Activated naive CD8-positive, alpha-beta T cell treated with anti-CD3 and anti-CD28 coated beads, Interleukin-2, amount 50 U/mL, for 24 hours (primary cell): ENCODE measurements at regions not wholly inside any gene's neighbourhood (a gene's known extent, or its start where the extent isn't known, plus 50 kb on each side); places are given as distances from the start of the nearest gene placed in this dataset.

Source experiments
- ATAC-seq: fragments of 150-1000 bp; cut with Tn5 transposase; one replicate; pipeline ENCODE4 v1.10.0; 2021
- DNase-seq: peaks from one replicate; pipeline ENCODE4 v3.0.0; 2021
- H3K27ac Mint-ChIP-seq: one replicate; pipeline ENCODE4 v1.8.0; 2021; ENCODE audit warnings: mild to moderate bottlenecking, mixed read lengths
- H3K27me3 Mint-ChIP-seq: one replicate; pipeline ENCODE4 v1.8.0; 2021; ENCODE audit warnings: mixed read lengths
- H3K36me3 Mint-ChIP-seq: one replicate; pipeline ENCODE4 v1.8.0; 2021; ENCODE audit warnings: low read depth, mixed read lengths
- H3K4me1 Mint-ChIP-seq: one replicate; pipeline ENCODE4 v1.8.0; 2021; ENCODE audit warnings: mixed read lengths
- H3K4me3 Mint-ChIP-seq: one replicate; pipeline ENCODE4 v1.8.0; 2021; ENCODE audit warnings: mild to moderate bottlenecking, moderate library complexity, mixed read lengths
- H3K9me3 Mint-ChIP-seq: one replicate; pipeline ENCODE4 v1.8.0; 2021; ENCODE audit warnings: mixed read lengths

GRCh38 chr17:73819440-73820395, 175.5 kb upstream of the SDK2 start:
- Mint-ChIP-seq H3K27me3 (peaks cover 8% of the 10 kb centered on the region), H3K4me1 (peaks cover 13% of the 10 kb centered on the region), H3K9me3 (peaks cover 7% of the 10 kb centered on the region), H3K27ac (no peak overlapping the region), H3K36me3 (no peaks in the 10 kb centered on the region), H3K4me3 (no peak overlapping the region)
- ATAC-seq (peak; percentile 8), DNase-seq (no peak)

DNA sequence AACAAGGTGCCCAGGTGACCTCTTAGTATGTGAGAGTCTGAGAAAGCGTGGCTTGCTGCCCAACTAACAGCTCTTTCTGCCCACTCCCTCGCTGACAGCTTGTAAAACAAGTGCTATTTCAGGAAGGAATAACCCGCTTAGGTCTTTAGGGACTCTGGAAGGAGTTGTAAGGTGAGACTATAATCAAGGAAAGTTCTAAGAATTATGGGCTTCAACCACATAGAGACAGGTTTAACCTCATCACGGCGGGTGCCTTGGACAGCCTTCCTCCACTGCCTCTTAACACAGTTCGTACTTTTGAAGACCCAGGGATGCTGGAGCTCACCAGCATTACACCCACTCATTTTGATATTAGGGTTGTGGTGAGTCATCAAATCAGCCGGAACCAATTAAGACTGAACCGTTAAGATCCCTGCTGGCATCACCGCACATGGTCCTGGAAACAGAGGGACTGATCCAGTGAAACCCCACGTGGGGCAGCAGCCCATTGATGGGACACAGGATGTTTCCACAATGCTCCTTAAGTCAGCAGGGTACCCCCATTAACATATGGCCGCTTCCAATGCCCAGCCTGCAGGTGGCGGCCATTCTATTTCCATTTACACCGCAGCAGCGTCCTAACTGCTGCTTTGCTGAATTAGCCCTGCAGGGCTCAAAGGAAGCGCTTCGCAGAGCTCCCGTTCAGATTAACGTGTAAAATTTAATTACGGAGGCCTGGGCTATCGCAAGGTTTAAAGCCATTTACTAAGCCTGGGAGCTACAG, 176.6 kb upstream of the SDK2 start:
- ATAC-seq (no peak), DNase-seq (no peak)
- H3K9me3 Mint-ChIP-seq = peaks cover 7% of the 10 kb centered on the region
- H3K27me3 Mint-ChIP-seq = peaks cover 10% of the 10 kb centered on the region
- peaks cover 13% of the 10 kb centered on the region for H3K4me1 Mint-ChIP-seq
- H3K36me3 Mint-ChIP-seq = no peaks in the 10 kb centered on the region
- H3K27ac Mint-ChIP-seq = no peak overlapping the region
- H3K4me3 Mint-ChIP-seq = no peak overlapping the region

- Mint-ChIP-seq H3K4me3 (no peak overlapping the region), H3K9me3 (peaks cover 7% of the 10 kb centered on the region), H3K36me3 (no peaks in the 10 kb centered on the region), H3K27ac (no peak overlapping the region), H3K27me3 (peaks cover 10% of the 10 kb centered on the region), H3K4me1 (peaks cover 13% of the 10 kb centered on the region)
- ATAC-seq (no peak), DNase-seq (no peak)
Observed at GRCh38 chr17:73821665-73822064, 177.4 kb upstream of the SDK2 start.

DNA sequence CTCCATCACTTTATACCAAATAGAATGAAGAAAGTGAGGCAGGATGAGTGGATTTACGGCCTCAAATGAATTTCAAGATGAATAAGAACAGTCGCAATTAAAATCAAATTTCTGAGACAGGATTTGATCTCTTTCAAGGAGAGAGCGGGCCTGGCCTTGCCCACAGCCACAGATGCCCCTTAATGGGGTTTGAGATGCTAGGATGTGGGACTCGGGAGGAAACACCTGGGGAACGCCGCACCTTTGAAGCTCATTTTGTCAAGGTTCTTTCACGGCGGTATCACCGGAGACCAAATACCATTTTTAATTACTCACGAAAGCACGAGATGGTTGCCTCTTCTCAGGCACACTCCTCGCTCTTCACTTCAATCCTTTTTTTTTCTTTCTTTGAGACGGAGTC, 178.1 kb upstream of the SDK2 start:
- peaks cover 15% of the 10 kb centered on the region for H3K4me1 Mint-ChIP-seq
- peaks cover 10% of the 10 kb centered on the region for H3K27me3 Mint-ChIP-seq
- no peaks in the 10 kb centered on the region for H3K36me3 Mint-ChIP-seq
- no peak overlapping the region for H3K4me3 Mint-ChIP-seq
- H3K9me3 Mint-ChIP-seq = peaks cover 7% of the 10 kb centered on the region
- H3K27ac Mint-ChIP-seq = no peak overlapping the region
- DNase-seq = no peak
- ATAC-seq = no peak

- ATAC-seq (no peak), DNase-seq (no peak)
- peaks cover 3% of the 10 kb centered on the region for H3K9me3 Mint-ChIP-seq
- no peaks in the 10 kb centered on the region for H3K36me3 Mint-ChIP-seq
- H3K4me1 Mint-ChIP-seq = peaks cover 21% of the 10 kb centered on the region
- H3K4me3 Mint-ChIP-seq = no peak overlapping the region
- peaks cover 10% of the 10 kb centered on the region for H3K27me3 Mint-ChIP-seq
- H3K27ac Mint-ChIP-seq = no peak overlapping the region
Observed at GRCh38 chr17:73823684-73824083, 179.4 kb upstream of the SDK2 start.

DNA sequence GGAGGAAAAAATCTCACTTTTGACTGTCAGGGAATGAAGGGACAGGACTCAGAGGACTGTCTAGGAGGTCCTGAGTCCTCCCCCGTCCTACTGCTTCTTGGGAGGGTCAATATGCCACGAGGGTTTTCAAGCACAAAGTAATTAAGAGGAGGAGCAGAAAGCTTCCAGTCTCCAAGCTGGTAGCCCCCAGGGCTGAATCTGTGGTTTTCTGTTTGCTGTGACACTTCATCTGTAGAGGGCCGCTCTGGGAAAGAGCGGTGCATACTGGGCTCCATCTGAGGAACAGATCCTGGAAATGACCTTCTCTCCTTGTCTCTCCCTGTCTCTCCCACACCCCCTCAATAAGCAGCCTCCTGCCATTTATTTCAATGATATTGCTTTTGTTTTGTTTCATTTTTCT, 180.1 kb upstream of the SDK2 start:
- Mint-ChIP-seq H3K4me3 (no peak overlapping the region), H3K4me1 (peaks cover 21% of the 10 kb centered on the region), H3K9me3 (no peaks in the 10 kb centered on the region), H3K27me3 (peaks cover 10% of the 10 kb centered on the region), H3K36me3 (no peaks in the 10 kb centered on the region), H3K27ac (no peak overlapping the region)
- no peak for ATAC-seq
- no peak for DNase-seq

GRCh38 chr17:73826181-73826871, 182.1 kb upstream of the SDK2 start:
- Mint-ChIP-seq H3K27ac (no peak overlapping the region), H3K27me3 (peaks cover 10% of the 10 kb centered on the region), H3K36me3 (no peaks in the 10 kb centered on the region), H3K4me3 (no peak overlapping the region), H3K4me1 (peaks cover 21% of the 10 kb centered on the region), H3K9me3 (no peaks in the 10 kb centered on the region)
- no peak for DNase-seq
- no peak for ATAC-seq

DNA sequence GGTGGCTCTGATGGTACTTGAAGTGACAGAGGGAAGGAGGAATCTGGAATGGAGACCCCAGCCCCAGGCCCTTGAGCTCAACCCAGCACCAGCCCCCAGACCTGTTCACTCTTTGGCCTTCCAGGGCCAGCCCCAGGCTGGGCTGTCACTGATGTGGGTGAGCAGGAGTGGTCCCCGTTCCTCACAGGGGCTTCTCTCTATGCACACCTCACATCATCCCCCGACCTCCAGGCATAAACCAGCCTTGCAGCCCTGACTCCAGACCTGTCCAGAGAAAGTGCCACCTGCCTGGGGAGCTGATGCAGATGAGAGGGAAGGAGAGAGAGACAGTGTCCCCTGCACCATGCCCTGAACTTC, 182.6 kb upstream of the SDK2 start:
- Mint-ChIP-seq H3K27me3 (peaks cover 7% of the 10 kb centered on the region), H3K27ac (no peak overlapping the region), H3K9me3 (no peaks in the 10 kb centered on the region), H3K4me3 (no peak overlapping the region), H3K36me3 (no peaks in the 10 kb centered on the region), H3K4me1 (peaks cover 21% of the 10 kb centered on the region)
- no peak for DNase-seq
- ATAC-seq = no peak

DNA sequence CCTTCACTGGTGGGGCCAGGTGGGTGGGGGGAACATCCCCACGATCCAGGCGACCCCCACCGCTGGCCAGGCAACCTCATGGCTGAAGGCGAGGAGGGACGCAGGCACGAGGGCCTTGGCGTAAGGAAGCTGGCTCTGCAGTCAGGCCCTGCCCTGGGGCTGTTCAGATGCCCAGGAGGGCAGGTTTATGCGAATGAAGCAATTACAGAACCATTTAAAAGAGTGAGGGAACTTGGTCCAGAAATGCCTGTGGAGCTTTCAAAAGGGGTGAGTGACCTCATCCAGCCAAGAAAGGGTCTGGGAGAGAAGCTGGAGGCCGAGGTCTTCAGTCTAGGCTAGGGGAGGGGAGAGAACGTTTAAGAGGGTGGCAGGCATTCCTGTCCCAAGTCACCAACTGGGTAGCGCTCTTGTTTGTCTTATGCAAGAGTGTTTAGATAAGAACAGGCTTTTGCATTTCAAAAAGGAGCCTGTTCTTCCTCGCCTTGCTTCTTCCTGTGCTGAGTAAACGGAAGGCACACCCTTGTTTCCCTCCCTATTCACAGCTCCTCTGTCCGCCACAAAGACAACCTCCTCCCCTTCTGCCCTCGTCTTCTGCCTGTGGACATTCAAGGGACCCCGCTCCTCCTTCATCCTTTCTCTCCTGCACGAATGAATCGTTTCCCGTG, 183.5 kb upstream of the SDK2 start:
- DNase-seq (no peak), ATAC-seq (no peak)
- Mint-ChIP-seq H3K27ac (peak overlapping the region; percentile 39), H3K36me3 (no peaks in the 10 kb centered on the region), H3K9me3 (no peaks in the 10 kb centered on the region), H3K4me1 (peaks cover 19% of the 10 kb centered on the region), H3K27me3 (peaks cover 2% of the 10 kb centered on the region), H3K4me3 (no peak overlapping the region)

DNA sequence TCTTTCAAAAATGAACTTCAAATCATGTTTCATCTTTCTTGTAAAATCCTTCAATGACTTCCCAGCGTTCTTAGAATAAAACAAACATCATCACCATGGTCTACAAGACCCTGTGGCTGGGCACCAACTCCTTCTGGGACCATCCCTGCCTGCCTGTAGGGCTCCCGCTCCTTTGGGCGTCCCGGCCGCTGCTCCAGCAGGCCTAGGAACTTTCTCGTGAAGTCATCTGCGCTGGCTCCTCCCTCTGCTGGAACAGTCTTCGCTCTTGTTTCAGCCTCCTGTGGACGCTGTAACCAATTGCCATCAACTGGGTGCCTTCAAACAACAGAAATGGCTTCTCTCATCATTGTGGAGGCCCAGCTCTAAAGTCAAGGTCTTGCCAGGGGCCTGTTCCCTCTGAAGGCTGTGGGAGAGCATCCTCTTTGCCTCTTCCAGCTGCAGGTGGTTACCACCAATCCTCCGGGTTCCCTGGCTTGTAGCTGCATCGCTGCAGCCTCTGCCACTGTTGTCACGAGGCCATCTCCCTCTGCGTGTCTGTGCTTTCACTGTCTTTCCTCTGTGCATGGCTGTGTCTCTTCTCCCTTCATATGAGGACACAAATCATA, 185.5 kb upstream of the SDK2 start:
- ATAC-seq (no peak), DNase-seq (no peak)
- Mint-ChIP-seq H3K27me3 (peaks cover 1% of the 10 kb centered on the region), H3K9me3 (no peaks in the 10 kb centered on the region), H3K4me1 (peaks cover 12% of the 10 kb centered on the region), H3K36me3 (no peaks in the 10 kb centered on the region), H3K4me3 (no peak overlapping the region), H3K27ac (no peak overlapping the region)

GRCh38 chr17:73831699-73832098, 187.5 kb upstream of the SDK2 start:
- H3K4me1 Mint-ChIP-seq = peaks cover 23% of the 10 kb centered on the region
- DNase-seq (no peak), ATAC-seq (no peak)
- no peak overlapping the region for H3K4me3 Mint-ChIP-seq
- H3K27me3 Mint-ChIP-seq = peaks cover 2% of the 10 kb centered on the region
- H3K27ac Mint-ChIP-seq = no peak overlapping the region
- H3K9me3 Mint-ChIP-seq = peaks cover 2% of the 10 kb centered on the region
- no peaks in the 10 kb centered on the region for H3K36me3 Mint-ChIP-seq

- Mint-ChIP-seq H3K27me3 (peaks cover 2% of the 10 kb centered on the region), H3K27ac (no peak overlapping the region), H3K4me1 (peaks cover 15% of the 10 kb centered on the region), H3K4me3 (no peak overlapping the region), H3K9me3 (peaks cover 13% of the 10 kb centered on the region), H3K36me3 (no peaks in the 10 kb centered on the region)
- DNase-seq (no peak), ATAC-seq (no peak)
Observed at GRCh38 chr17:73833775-73834488, 189.7 kb upstream of the SDK2 start.

DNA sequence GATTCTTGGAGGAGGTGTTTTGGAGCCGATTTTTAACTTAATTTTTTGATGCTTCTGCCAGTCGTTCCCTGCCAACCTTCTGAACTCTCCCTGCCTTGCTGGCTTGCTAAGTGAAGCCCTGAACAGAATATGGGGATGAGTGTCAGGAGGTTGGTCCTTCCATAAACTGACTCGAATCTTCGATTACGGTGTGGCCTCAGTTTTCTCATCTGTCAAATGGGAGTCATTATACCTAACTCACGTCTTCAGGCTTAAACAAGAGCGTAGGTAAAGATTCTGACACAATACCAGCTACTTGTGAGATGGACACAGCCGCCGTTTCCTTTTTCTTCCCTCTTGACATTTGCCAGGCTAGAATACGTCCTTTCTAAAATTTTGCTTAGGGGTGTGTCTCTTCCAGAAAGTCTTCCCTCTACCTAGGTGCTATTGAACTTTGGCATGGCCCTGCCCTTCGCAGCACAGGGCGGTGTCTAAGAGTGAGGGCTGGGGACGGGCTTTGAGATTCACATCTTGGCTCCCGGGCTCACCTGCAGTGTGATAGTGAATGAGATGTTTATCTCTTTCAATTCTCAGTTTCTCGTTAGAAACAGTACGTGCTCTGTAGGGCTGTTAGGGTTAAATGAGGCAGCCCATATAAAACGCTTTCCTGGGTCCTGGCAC, 190.6 kb upstream of the SDK2 start:
- no peak for ATAC-seq
- no peaks in the 10 kb centered on the region for H3K36me3 Mint-ChIP-seq
- no peak overlapping the region for H3K27ac Mint-ChIP-seq
- DNase-seq = no peak
- peaks cover 15% of the 10 kb centered on the region for H3K4me1 Mint-ChIP-seq
- peaks cover 13% of the 10 kb centered on the region for H3K9me3 Mint-ChIP-seq
- peaks cover 2% of the 10 kb centered on the region for H3K27me3 Mint-ChIP-seq
- H3K4me3 Mint-ChIP-seq = no peak overlapping the region
